CD4-positive, alpha-beta T cell (primary cell): ENCODE measurements at regions not wholly inside any gene's neighbourhood (a gene's known extent, or its start where the extent isn't known, plus 50 kb on each side); places are given as distances from the start of the nearest gene placed in this dataset.
"Not testable (repeated sequence)": the region's sequence is repeated elsewhere in the genome, so short reads cannot be mapped to it uniquely, and the experiment has no call there.

Experiments
- ATAC-seq: fragments of 200-7000 bp; cut with Tn5 transposase; one replicate; pipeline ENCODE4 v1.10.0; 2022; ENCODE audit warnings: mild to moderate bottlenecking; ENCODE audit not compliant: poor library complexity
- CTCF ChIA-PET: fragments of 350-600 bp; sonication (Branson Sonifier 250); formaldehyde crosslinking; loops from one replicate; lab custom pipeline; 2021; ENCODE audit warnings: antibody characterized with exemption, inconsistent platforms; lab: Charles Lee
- POLR2A ChIA-PET: fragments of 350-600 bp; sonication (Branson Sonifier 250); formaldehyde crosslinking; loops from one replicate; lab custom pipeline; 2021; ENCODE audit warnings: antibody characterized with exemption, inconsistent platforms; lab: Charles Lee
- DNase-seq, 14 experiments: peaks; one replicate each; pipeline ENCODE4 v3.0.0-alpha.2; 2013 to 2020; ENCODE audit warnings: mixed read lengths in 2 of 14
- H3K27ac ChIP-seq, 2 donors: one replicate each; pipeline versions ENCODE4 v1.5.1 to v1.7.0; 2013; ENCODE audit warnings: low read length in 2 of 2, low read depth in 1 of 2, mild to moderate bottlenecking in 1 of 2
- H3K27me3 ChIP-seq, 2 experiments: 1 replicate in 1 of 2; 2 replicates in 1 of 2; pipeline versions ENCODE4 v1.6.1 to v1.7.0; 2013; ENCODE audit warnings: low read length in 2 of 2, control low read depth in 1 of 2, mild to moderate bottlenecking in 1 of 2, moderate library complexity in 1 of 2; ENCODE audit not compliant: insufficient read depth in 2 of 2, control insufficient read depth in 1 of 2
- H3K36me3 ChIP-seq: one replicate; pipeline ENCODE4 v1.6.1; 2013; ENCODE audit warnings: low read length, control low read depth; ENCODE audit not compliant: insufficient read depth
- H3K4me1 ChIP-seq: one replicate; pipeline ENCODE4 v1.6.1; 2013; ENCODE audit warnings: low read length, control low read depth; ENCODE audit not compliant: insufficient read depth
- H3K4me3 ChIP-seq: one replicate; pipeline ENCODE4 v1.5.1; 2013; ENCODE audit warnings: mild to moderate bottlenecking, low read length, moderate library complexity
- H3K9me3 ChIP-seq, 2 experiments: 1 replicate in 1 of 2; 2 replicates in 1 of 2; pipeline versions ENCODE4 v1.6.1 to v1.7.0; 2013; ENCODE audit warnings: low read length in 2 of 2, mild to moderate bottlenecking in 2 of 2, control low read depth in 1 of 2, moderate library complexity in 1 of 2; ENCODE audit not compliant: control insufficient read depth in 1 of 2, insufficient read depth in 1 of 2
- H3K27ac Mint-ChIP-seq: one replicate; pipeline ENCODE4 v1.8.0; 2020; ENCODE audit warnings: mixed read lengths
- H3K27me3 Mint-ChIP-seq: one replicate; pipeline ENCODE4 v1.8.0; 2021; ENCODE audit warnings: mixed read lengths
- H3K36me3 Mint-ChIP-seq: one replicate; pipeline ENCODE4 v1.8.0; 2021; ENCODE audit warnings: low read depth, mixed read lengths
- H3K4me1 Mint-ChIP-seq: one replicate; pipeline ENCODE4 v1.8.0; 2021; ENCODE audit warnings: low read depth, mixed read lengths
- H3K4me3 Mint-ChIP-seq: one replicate; pipeline ENCODE4 v1.8.0; 2020; ENCODE audit warnings: mild to moderate bottlenecking, mixed read lengths
- H3K9me3 Mint-ChIP-seq: one replicate; pipeline ENCODE4 v1.8.0; 2020; ENCODE audit warnings: mixed read lengths
- intact Hi-C, 2 experiments: fragments of 100-400 bp; cut with DNase I in 1 of 2; cut with micrococcal nuclease in 1 of 2; formaldehyde crosslinking; loops; one replicate each; pipeline versions ENCODE4 v1.15.1 to v1.9.0; 2023 to 2025; cut with DNase I, micrococcal nuclease
- TF ChIP-seq, protein P1 (sequence below): fragments of 200-600 bp; IDR thresholded peaks from one replicate; pipeline ENCODE4 v1.8.0; 2022; ENCODE audit warnings: antibody characterized with exemption, mild to moderate bottlenecking

DNA sequence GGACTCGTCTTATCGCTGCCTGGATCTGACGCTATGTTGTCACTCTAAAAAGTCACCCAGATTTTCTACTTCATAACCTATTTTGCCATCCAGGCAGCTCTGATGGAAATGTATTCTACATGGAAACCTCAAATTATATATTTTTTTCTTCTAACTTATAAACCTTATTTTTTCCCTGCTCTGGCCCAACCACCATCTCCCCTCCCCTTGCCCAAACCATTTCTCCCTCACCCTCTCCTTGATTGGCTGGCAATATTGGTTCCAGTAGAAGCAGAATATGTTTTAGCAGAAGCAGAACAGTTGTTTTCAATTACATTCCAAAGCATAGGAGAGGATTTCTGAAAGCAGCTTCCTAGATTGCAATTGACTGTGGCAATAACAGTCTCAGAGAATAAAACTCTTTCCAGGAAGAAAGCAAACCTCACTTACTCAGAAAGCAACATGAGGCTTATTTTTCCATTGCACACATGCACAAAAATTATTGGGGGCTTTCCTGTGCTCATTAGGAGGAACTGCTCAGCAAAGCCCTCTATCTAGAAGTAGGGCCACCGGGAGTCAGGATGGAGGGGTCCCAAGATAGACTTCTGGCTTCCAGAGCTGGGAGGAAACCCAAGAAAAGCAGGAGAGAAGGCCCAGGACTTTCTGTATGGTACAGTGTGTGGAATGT lies 191.8 kb downstream of the ESM1 start:
- H3K27ac Mint-ChIP-seq: no peak overlapping the region

DNA sequence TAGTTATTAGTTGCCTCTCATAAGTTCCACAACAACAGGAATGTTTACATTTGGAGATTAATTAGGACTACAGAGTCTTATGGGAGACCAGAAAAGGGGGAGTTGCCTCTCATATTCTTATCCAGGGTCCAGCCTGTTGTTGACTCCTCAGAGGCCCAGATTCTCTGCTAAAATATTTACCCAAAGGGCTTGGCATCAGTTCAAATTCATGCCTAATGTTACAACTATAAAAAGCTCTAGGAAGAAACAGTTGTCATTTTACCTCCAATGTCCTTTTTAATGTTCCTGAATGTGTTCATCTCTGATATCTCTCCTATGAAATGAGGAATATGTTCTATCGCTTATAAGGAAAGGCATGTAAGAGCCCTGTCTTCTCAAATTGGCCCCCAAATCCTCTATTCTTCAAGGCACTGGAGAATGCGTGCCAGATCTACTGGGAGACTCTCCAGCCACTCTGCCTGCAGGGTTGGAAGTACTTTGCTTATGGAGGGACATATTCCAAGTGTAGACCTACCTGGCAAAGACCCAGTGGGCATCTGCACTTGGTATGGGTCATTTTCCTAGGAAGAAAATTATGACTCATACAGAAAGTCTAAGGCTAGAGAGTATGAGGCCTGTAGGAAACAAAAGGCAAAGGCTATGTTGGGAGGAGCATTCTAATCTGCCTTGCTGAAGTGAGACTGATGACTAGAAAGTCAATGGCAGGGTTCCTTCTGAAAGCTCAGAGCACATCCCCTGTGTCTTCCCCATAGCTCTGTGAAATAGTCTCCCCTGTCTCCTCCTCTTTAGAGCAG lies 192.6 kb downstream of the ESM1 start:
- no peaks in the 10 kb centered on the region for H3K9me3 Mint-ChIP-seq

More for the DNA sequence above, 191.8 kb downstream of the ESM1 start:
- Histone ChIP-seq H3K9me3 (no peaks in the 10 kb centered on the region), H3K27me3 (no peaks in the 10 kb centered on the region), H3K27ac (no peak overlapping the region), H3K4me3 (no peak overlapping the region), H3K36me3 (no peaks in the 10 kb centered on the region), H3K4me1 (peaks cover 8% of the 10 kb centered on the region)
- Mint-ChIP-seq H3K27me3 (no peaks in the 10 kb centered on the region), H3K36me3 (no peaks in the 10 kb centered on the region), H3K4me3 (no peak overlapping the region), H3K4me1 (peaks cover 10% of the 10 kb centered on the region), H3K9me3 (no peaks in the 10 kb centered on the region)
- TF ChIP-seq, protein P1, sequence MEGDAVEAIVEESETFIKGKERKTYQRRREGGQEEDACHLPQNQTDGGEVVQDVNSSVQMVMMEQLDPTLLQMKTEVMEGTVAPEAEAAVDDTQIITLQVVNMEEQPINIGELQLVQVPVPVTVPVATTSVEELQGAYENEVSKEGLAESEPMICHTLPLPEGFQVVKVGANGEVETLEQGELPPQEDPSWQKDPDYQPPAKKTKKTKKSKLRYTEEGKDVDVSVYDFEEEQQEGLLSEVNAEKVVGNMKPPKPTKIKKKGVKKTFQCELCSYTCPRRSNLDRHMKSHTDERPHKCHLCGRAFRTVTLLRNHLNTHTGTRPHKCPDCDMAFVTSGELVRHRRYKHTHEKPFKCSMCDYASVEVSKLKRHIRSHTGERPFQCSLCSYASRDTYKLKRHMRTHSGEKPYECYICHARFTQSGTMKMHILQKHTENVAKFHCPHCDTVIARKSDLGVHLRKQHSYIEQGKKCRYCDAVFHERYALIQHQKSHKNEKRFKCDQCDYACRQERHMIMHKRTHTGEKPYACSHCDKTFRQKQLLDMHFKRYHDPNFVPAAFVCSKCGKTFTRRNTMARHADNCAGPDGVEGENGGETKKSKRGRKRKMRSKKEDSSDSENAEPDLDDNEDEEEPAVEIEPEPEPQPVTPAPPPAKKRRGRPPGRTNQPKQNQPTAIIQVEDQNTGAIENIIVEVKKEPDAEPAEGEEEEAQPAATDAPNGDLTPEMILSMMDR: no peak
- ChIA-PET CTCF (no interaction called here), POLR2A (no interaction called here)
- DNase-seq (no peak), ATAC-seq (no peak)
- intact Hi-C loops: no loop called here

DNA sequence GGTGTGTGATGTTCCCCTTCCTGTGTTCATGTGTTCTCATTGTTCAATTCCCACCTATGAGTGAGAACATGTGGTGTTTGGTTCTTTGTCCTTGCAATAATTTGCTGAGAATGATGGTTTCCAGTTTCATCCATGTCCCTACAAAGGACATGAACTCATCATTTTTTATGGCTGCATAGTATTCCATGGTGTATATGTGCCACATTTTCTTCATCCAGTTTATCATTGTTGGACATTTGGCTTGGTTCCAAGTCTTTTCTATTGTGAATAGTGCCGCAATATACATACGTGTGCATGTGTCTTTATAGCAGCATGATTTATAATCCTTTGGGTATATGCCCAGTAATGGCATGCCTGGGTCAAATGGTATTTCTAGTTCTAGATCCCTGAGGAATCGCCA lies 197.5 kb downstream of the ESM1 start:
- H3K36me3 Mint-ChIP-seq, H3K27me3 Mint-ChIP-seq, POLR2A ChIA-PET, H3K9me3 Mint-ChIP-seq, H3K27ac Mint-ChIP-seq, H3K4me1 ChIP-seq, H3K36me3 ChIP-seq, H3K9me3 ChIP-seq, ATAC-seq, H3K27me3 ChIP-seq, H3K27ac ChIP-seq, H3K4me1 Mint-ChIP-seq, intact Hi-C loops, CTCF ChIA-PET, DNase-seq, H3K4me3 ChIP-seq, H3K4me3 Mint-ChIP-seq: not testable (repeated sequence)

More for the DNA sequence above, 192.6 kb downstream of the ESM1 start:
- peaks cover 8% of the 10 kb centered on the region for H3K4me1 ChIP-seq
- ATAC-seq (no peak), DNase-seq (no peak)
- H3K27ac ChIP-seq: no peak overlapping the region
- TF ChIP-seq, protein P1: no peak
- Mint-ChIP-seq H3K4me3 (no peak overlapping the region), H3K36me3 (no peaks in the 10 kb centered on the region), H3K27me3 (no peaks in the 10 kb centered on the region), H3K27ac (no peak overlapping the region), H3K4me1 (peaks cover 10% of the 10 kb centered on the region)
- CTCF ChIA-PET: no interaction called here
- H3K36me3 ChIP-seq: no peaks in the 10 kb centered on the region
- no peaks in the 10 kb centered on the region for H3K9me3 ChIP-seq
- POLR2A ChIA-PET: no interaction called here
- intact Hi-C loops: no loop called here
- H3K27me3 ChIP-seq: no peaks in the 10 kb centered on the region
- no peak overlapping the region for H3K4me3 ChIP-seq
